Fibroblast of the aortic adventitia (primary cell): ENCODE measurements at regions not wholly inside any gene's neighbourhood (a gene's known extent, or its start where the extent isn't known, plus 50 kb on each side); places are given as distances from the start of the nearest gene placed in this dataset.

Experiments
- DNase-seq: peaks from one replicate; pipeline ENCODE4 v3.0.0-alpha.2; 2010; ENCODE audit warnings: low read depth
- H3K4me3 ChIP-seq: 2 replicates; pipeline ENCODE4 v1.5.1; 2011; ENCODE audit warnings: low read depth, mild to moderate bottlenecking, control low read depth, low read length, moderate library complexity
- TF ChIP-seq, protein P1 (sequence below): IDR thresholded peaks from 2 replicates; pipeline ENCODE4 v1.5.1; 2011; ENCODE audit warnings: mild to moderate bottlenecking, low read length, control low read depth, inconsistent platforms; ENCODE audit not compliant: insufficient read depth

DNA sequence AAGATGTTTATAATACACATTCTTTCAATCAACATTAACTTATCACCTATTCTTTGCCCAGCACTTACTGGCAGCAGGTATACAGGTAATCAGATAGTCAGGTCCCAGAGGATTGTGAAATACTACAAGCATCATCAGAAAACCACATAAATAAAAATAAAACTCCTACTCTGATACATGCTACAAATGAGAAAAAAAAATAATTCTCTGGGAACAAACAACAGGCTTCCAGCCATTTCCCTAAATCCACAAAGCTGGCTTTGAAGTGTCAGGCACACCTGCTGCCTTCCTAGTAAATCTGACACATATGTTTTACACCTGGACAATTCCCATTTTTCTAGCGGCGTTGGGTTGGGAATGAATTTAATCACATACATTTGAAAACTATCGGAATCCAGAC is 384.5 kb upstream of the CDH4 start:
- H3K4me3 ChIP-seq = no peak overlapping the region
- DNase-seq = no peak
- TF ChIP-seq, protein P1, sequence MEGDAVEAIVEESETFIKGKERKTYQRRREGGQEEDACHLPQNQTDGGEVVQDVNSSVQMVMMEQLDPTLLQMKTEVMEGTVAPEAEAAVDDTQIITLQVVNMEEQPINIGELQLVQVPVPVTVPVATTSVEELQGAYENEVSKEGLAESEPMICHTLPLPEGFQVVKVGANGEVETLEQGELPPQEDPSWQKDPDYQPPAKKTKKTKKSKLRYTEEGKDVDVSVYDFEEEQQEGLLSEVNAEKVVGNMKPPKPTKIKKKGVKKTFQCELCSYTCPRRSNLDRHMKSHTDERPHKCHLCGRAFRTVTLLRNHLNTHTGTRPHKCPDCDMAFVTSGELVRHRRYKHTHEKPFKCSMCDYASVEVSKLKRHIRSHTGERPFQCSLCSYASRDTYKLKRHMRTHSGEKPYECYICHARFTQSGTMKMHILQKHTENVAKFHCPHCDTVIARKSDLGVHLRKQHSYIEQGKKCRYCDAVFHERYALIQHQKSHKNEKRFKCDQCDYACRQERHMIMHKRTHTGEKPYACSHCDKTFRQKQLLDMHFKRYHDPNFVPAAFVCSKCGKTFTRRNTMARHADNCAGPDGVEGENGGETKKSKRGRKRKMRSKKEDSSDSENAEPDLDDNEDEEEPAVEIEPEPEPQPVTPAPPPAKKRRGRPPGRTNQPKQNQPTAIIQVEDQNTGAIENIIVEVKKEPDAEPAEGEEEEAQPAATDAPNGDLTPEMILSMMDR = no peak

- no peak overlapping the region for H3K4me3 ChIP-seq
- no peak for DNase-seq
- TF ChIP-seq, protein P1 = no peak
Observed at GRCh38 chr20:60868316-60868891, 383.7 kb upstream of the CDH4 start.

DNA sequence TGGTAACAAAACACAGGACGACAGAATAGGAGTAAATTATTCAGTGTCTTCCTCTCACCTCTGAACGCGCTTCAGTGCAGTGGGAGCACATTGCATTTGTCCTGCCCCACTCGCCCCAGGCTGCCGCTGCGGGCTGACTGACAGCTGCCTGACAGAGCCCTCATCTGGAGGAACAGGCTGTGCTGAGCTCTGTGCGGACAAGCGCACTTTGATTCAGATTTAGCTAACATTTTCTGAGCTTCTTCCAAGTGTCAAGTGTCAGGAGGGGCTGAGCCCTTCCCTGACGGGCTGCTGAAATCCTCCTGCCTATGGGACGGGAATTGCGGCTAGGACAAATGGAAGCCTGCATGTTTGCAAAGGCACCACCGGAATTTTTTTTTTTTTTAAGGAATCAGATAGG is 383.0 kb upstream of the CDH4 start:
- TF ChIP-seq, protein P1 = no peak
- H3K4me3 ChIP-seq = no peak overlapping the region
- DNase-seq = no peak

DNA sequence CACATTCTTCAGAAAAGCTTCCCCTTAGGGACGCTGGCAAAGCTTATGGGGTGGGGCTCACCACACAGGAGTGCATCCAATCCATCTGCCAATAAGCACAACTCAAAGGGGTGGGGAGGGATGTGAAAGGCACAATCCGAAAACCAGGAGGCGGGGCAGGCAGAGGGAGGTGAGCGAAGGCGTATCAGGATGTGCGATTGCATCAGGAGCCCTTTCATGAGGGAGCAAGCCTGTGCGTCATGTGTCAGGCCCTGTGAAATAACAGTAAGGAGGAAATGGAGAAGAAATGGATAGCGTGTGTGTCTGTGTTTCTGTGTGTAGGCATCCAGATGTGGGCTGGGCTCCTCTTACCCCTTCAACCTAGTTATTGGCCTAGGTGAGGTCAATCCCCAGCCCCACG is 382.4 kb upstream of the CDH4 start:
- H3K4me3 ChIP-seq = no peak overlapping the region
- no peak for DNase-seq
- TF ChIP-seq, protein P1 = no peak

- no peak for DNase-seq
- no peak overlapping the region for H3K4me3 ChIP-seq
- TF ChIP-seq, protein P1 = no peak
Observed at GRCh38 chr20:60870040-60870439, 382.0 kb upstream of the CDH4 start.

- H3K4me3 ChIP-seq = no peak overlapping the region
- no peak for DNase-seq
- TF ChIP-seq, protein P1 = no peak
Observed at GRCh38 chr20:60872224-60872623, 379.8 kb upstream of the CDH4 start.
